GM21381 (cell line): ENCODE measurements at regions not wholly inside any gene's neighbourhood (a gene's known extent, or its start where the extent isn't known, plus 50 kb on each side); places are given as distances from the start of the nearest gene placed in this dataset.
"Not testable (repeated sequence)": the region's sequence is repeated elsewhere in the genome, so short reads cannot be mapped to it uniquely, and the experiment has no call there.

Source experiments
- ATAC-seq: cut with Tn5 transposase; IDR thresholded peaks from one replicate; pipeline ENCODE4 v1.9.1; 2021; ENCODE audit warnings: mild to moderate bottlenecking, moderate library complexity; ENCODE audit not compliant: unreplicated experiment

DNA sequence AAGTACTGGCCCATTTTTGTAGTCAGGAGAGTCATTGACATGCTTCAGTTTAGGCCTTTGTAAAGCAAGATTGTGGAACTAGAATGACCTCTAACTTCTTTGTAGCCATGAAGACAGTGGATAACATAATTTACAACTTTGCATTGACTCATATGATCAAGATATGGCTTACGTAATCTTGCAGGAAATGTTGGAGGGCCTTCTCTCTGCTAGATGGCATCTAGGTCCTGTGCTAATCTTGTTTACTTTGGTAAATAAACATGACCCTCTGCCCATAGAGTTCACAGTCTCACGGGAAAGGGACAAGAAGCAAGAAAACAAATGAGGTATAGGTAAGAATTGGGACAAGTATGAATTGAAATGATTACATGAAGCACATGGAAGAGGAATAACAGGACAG is 355.2 kb upstream of the ARID1B start:
- no peak for ATAC-seq

DNA sequence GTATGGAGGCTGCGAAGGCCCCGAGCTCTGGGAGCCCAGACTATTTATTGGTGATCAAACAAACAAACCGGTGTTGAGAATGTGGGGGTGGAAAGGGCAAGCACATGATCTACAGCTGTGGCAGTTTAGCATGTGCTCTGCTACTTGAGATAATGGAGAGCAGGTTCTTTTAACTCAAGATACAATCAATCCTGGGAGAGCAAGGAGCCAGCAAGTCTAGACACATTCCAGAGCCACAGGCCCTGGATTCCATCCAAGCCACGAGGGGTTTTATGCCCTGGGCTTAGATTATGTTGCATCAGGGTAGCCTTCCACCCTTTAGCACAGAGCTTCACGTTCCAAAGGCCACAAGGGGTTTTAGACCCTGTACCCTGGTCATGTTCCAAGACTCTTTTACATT is 355.9 kb upstream of the ARID1B start:
- ATAC-seq, result not testable (repeated sequence)

DNA sequence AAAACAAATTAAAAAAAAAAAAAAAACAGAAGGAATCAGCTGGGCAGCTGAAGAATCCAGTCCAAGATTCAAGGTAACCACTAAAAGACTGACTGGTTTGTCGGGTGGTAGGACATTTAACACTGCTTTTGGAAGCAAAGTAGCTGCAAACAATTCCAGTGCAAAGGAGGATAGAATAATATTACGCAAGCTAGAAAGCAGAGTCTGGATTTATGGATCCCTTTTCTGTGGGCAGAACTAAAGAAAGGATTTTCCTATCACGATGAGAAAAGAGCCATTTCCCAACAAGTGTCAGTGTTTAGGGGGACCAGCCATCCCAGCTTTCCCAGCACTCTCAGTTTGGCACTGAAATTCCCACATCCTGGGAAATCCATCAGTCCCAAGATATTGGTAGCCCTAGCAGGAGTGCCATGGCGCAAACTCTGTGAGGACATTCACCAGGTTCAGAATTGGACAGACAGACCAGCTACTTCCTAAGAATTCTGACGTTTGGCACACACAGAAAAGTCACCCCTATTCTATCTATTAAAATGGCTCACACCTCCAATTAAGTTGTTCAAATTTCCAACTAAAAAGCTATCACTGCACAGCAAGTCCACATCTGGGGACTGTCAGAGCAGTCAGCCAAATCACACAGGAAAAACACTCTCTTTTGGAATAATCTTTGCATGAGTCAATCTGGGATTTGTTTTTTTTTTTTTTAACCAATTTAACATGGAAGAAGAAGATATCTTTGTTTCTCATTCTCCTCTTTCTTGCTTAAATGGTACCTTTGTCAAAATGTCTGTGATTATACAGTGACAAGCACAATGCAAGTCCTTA is 356.8 kb upstream of the ARID1B start:
- no peak for ATAC-seq

DNA sequence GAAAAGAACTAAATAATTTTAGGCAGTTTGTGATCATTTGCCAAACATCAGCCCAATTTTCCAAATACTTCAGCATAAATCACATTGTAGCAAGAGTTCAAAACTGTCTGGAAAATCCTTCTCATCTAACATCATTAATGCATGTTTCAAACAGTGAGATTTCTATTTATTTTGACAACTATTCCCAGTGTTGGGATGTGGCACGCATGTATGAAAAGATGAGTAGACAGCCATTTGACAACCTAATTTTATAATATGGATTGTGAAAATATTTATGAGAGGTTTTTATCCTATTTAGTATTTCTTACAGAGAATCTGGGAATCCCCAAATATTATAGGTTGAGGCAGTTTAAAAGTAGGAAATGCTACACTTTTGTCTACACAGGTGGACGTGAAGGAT is 357.6 kb upstream of the ARID1B start:
- ATAC-seq, result no peak

DNA sequence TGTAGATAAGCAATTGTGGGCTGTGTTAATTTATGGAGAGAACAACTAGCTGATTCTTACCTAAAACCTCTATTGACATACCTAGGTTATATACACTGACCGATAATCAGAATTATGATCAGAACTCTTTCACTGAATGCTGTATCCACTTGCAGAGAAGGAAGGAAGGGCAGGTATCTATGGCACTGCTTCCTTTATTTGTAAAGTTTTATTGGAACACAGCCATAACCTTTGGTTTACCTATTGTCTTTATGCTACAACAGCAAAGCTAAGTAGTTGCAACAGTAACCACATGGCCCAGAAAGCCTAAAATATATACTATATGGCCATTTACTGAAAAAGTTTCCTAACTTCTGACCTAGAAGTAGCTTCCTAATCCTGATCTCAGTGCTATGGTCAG is 358.9 kb upstream of the ARID1B start:
- ATAC-seq, result no peak

DNA sequence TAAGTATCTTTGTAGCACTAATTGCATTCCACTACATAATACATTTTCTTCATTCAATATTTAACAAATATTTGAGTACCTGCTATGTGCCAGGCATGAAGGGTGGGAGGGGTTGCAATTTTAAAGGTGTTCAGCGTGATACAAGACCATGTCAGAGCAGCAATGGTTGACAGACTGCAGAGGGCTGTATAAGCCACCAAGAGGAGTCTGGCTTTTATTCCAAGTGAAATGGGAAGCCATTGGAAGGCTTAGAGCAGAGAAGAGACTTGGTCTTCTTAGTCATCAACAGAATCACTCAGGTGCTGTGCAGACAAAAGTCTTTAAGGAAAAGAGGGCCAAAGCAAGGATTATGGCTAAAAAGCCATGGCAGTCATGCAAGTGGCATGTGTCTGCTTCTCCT is 360.8 kb upstream of the ARID1B start:
- ATAC-seq, result no peak

DNA sequence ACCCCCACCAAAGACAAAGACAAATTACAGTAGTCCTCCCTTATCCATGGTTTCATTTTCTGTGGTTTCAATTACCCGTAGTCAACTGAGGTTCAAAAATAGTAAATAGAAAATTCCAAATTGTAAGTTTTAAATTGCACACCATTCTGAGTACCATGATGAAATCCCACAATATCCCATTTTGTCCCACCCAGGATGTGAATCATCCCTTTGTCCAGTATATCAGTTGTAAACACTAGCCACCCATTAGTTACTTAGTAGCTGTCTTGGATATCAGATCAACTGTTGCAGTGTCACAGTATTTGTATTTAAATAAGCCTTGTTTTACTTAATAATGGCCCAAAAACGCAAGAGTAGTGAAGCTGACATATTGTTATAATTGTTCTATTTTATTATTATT is 364.0 kb upstream of the ARID1B start:
- ATAC-seq, result no peak

DNA sequence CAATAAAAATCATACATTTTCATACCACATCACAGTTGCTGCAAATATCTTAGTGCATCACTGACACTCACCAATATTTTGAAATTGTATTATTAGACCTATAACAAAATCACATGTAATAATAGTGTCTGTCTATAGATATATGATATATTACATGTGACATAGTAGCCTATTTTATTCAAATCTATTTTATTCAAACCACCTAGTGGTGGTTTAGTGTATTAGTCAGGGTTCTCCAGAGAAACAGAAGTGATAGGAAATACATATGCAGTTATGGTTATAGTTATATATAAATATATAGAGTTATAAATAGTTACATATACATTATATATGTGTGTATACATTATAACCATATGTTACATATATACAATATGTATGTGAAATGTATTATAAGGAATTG is 366.5 kb upstream of the ARID1B start:
- no peak for ATAC-seq

DNA sequence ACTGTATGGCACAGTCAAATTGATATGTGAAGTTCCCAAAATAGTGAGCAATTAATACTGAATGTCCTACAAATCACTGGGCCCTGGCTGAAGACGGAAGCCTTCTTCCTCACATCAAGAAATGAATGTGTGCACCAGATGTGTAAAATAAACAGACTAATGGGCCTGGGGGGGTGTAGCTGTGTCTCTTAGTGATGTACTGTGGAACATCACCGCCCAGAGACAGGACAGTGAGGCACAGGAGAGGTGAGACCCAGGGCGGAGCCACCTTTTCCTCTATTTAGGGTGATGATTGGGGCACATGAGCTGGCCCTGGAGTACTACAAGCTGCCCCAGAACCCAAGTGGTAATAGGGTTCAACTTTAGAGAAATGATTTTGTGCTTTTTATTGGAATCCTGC is 368.5 kb upstream of the ARID1B start:
- ATAC-seq, result no peak

DNA sequence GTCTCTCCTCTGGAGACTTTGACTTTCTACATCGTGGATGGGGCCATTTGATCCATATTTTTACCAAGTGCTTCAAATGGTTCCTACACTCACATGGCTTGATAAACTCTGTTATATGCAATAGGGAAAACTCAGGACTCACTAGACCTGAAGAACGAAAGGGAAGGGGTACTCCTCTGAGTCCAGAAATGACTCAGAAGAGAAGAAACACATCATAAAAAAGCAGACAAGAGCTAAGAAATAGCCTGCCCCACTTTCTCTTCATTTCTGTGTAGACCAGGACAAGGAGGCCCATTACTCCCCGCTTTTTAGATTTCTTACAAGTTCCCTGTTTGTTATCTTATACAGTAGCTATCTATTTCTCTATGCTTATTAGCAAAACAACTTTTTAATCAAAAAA is 369.8 kb upstream of the ARID1B start:
- ATAC-seq, result no peak

DNA sequence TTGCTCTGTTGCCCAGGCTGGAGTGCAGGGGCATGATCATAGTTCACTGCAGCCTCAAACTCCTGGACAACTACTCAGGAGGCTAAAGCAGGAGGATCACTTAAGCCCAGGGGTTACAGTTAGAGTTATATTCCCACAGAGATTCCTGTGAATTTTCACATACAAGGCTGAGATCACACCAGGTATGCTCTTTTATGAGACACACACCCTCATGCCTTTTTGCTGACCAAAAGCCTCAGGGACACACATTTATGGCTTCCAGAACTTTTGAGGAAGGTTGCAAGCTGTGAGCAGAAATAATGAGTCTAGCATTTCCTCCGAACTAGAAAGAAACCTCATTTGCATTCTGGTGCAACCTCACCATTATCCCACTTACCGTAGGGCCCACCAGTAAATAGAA is 370.5 kb upstream of the ARID1B start:
- no peak for ATAC-seq

DNA sequence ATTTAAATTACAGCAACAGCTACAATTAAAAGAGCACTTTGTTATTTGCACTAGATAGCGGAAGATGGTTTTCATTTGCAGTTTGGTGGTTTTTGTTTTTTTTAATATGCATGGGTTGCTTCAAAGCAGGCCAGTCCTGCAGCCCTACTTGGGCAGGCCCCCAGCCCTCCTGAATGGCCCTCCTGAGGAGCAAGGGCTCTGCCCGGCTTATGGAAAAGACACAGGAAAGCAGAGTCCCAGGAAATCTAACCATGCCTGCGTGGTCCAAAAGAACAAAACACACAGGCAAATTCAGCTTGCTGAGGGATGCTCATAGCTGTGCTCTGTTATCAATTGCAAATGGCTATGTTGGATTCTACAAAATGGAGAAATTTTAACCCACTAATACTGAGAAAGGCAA is 371.1 kb upstream of the ARID1B start:
- ATAC-seq, result no peak

DNA sequence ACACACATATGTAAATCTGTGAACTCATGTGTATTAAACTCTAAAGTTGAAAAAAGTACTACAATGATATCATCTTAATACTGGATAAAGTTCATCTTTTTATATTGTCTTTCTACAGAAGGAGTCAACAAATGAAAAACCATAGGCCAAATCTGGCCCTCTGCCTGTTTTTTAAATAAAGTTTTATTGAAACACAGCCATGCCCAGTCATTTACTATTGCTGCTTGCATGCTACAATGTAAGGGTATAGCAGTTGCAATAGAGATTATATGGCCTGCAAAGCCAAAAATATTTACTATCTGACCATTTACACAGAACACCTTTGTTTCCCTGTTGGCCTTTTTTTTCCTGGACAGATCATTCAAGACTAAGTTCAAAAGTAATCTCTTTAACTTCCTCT is 374.6 kb upstream of the ARID1B start:
- ATAC-seq, result no peak

DNA sequence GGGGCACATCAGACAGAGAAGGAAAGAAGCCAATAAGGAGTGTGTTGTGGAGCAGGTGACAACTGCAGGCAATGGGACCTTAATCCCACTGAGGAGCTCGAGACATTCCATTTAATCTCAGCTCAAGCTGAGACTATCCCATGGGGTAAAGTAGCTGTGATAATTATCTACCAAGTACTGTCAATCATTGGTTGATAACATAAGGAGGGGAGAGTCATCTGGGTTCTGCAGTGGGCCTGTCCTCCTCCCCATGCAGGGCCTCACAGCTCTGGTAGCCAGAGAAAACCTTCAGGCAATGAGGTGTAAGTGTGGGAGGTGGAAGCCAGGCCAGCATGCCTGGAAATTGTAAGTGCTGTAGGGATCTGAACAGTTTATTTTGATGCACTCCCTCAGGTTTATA is 375.0 kb upstream of the ARID1B start:
- ATAC-seq, result no peak

DNA sequence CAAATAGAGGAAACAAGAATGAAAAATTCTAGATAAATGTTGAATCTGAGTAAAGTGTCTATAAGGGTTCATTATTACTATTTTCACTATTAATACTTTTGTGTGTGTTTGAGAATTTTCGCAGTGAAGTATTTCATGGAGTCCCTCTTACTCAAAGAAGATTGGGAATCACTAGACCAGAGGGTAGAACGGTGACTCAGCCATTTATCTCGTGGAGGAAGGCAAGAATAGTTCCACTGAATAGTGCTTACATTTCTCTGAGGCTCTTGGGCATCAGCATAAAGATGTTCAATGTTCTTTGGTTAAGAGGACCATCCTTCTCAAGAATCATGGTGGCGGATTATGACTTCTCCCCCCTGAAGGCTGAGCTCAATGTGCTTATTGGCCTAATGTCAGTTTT is 376.7 kb upstream of the ARID1B start:
- no peak for ATAC-seq

DNA sequence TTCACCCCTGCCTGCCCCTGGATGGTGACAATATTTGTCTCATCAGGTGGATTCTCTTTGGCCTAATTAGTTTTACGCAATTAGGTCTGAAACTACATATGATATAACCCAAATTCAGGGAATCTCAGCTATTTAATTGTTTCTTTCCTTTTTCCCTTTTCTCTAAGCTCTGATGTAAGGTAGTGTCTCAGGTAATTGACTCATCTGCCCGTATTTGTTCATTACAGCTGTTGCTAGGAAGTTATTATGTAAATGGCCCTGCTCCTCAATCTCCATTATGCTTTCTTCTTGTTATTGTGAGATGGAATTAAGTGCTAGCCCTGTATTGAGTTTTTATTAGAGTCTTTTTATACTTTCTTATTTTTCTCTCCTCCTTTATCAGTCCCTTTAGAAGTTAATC is 378.2 kb upstream of the ARID1B start:
- no peak for ATAC-seq

DNA sequence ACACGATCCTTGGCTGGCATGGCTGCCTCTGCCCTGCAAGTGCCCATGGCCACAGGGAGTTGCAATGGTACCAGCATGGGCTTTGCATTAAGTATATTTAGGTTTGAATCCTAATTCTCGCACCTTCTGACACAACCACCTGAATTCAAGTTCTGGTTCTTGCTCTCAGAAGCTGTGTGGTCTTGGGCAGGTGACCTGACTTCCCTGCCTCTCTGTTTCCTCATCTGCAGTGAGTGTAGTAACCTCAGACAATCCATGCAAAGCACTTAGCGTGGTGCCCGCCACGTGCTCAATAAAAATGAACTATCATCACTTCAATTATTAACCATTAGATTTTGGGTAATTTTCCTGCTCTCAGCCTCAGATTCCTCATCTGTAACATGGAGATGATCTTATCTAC is 378.8 kb upstream of the ARID1B start:
- no peak for ATAC-seq

DNA sequence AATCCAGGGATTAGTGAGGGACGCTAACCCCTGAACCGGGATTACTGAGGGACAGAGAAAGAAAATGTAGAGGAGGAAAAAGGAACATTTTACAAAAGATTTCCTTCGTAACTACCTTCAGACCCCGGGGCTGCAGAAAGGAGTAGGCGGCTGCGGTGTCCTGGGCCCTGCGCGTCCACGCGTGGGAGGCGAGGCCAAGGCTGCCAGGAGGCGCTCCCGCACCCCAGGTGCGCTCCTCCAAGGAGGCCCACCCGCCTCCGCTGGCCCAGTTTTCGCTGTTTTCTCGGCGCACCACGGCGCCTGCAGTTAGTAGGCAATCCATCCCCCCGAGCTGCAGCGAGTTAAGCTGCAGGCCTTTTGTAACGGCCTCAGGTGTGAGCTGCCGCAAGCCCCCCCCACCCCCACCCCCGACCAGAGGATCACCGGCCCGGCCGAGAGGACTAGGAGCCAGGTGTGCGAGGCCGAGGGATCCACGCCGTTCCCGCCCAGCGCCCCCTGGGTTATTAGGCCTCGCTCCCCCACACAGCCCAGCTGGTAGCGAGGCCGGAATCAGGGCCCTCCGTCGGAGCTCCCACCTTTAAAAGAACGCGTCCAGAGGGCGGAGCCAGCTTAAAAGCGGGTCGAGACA is 380.3 kb upstream of the ARID1B start:
- ATAC-seq, result no peak

DNA sequence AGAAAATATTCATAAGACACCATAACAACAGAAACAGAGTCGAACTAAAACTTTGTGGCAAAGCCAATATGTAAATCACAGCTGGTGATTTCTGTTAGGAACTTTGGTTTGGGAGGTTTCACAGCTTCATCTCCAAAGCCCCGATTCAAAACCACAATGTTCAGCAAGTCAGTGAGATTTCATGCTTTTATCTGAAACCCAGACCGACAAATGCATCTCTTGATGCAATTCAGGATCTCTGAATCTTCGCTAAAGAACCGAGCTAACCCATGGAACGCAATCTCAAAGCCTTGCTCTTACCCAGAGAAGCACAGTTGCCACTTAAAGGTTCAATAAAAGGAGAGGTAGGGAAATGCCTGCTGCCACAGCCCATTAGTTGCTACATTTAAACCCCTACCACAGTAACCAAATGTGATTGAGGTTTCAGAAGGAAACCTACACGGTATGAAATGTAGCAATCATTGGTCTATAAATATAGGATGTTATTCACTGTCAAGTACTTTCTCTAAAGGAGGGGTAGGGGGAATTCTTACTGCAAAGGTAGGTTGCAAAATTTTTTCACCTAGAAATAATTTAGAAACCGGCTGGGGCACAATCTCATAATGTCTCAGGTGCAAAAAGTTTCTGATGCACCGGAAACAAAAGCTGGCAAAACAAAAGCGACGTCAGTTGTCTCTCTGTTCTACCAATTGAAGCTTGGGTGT is 381.0 kb upstream of the ARID1B start:
- ATAC-seq, result peak; percentile 69

DNA sequence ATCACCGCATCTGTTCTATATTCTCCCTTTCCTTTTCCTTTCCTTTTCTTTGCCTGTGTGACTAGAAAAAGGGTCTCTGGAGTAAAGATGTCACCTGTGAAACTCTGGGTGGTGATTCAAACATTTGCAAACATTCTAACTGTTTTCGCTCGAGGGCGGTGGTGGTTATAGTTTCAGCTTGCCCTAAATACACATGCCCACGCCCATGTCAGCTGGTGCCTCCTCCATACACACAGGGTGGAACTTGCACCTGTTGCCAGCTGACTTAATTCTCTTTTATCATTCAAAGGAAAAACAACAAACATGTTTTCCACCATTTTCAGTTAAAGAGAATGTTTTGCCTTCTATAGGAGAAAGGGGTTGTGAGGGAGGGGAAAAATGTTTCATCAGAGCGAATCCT is 381.9 kb upstream of the ARID1B start:
- peak; percentile 50 for ATAC-seq

DNA sequence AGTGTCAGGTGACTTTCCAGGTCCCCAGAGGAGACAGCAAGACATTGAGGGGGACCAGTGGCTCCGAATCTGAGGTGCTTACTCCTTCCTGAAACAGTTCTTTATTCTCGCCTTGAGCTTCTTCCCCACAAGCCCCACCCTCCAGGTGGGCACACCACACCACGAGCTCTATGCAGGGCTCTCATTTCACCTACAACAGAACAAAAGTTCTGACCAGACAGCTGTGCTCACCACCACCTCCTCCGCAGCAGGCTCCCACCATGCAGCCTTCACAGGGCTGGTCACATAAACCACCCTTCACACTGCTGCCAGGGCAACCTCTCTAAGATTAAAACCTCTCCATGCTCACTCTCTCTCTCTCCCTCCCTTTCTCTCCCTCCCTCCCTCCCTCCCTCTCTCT is 384.5 kb upstream of the ARID1B start:
- no peak for ATAC-seq

DNA sequence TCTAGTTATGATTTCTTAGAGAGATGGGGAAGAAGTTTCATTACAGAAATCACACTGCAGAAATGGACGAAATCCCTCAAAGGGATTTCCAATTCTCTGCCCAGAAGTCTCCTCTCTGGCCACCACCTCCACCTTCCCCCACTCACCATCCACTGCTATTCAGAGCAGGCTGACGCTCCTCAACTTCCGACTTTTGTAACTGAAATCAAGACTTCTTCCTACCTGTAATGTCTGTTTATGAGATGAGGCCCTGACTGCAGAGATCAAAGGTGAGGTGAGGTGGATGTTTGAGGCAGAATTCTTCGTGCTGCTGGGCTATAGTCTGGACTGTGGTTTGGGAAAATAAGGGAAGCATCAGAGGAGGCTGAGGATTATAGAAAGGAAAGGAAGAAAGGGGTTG is 385.2 kb upstream of the ARID1B start:
- no peak for ATAC-seq
